H1 (cell line): ENCODE measurements at regions not wholly inside any gene's neighbourhood (a gene's known extent, or its start where the extent isn't known, plus 50 kb on each side); places are given as distances from the start of the nearest gene placed in this dataset.

Source experiments
- BCL11A ChIP-seq, 2 experiments: IDR thresholded peaks; one replicate each; pipeline ENCODE4 v1.6.1; 2011; ENCODE audit warnings: low read depth in 2 of 2, low read length in 2 of 2, mild to moderate bottlenecking in 2 of 2
- BRCA1 ChIP-seq: IDR thresholded peaks from 2 replicates; pipeline ENCODE4 v1.6.1; 2012; ENCODE audit warnings: low read depth, low read length, improper control_type of control experiment
- CHD7 ChIP-seq: fragments of 300-600 bp; sonication (generic); IDR thresholded peaks from 2 replicates; pipeline ENCODE4 v1.7.1; 2012; ENCODE audit warnings: low read length, moderate library complexity, mild to moderate bottlenecking, inconsistent platforms; ENCODE audit not compliant: insufficient replicate concordance
- SRF ChIP-seq: IDR thresholded peaks from 2 replicates; pipeline ENCODE4 v1.6.1; 2011; ENCODE audit warnings: mild to moderate bottlenecking, low read depth, low read length, moderate library complexity
- TCF12 ChIP-seq: IDR thresholded peaks from 2 replicates; pipeline ENCODE4 v1.6.1; 2011; ENCODE audit warnings: low read depth, mild to moderate bottlenecking, low read length

- TF ChIP-seq CHD7 (no peak), BCL11A (IDR thresholded peaks at IDR 0.05; ENCODE audit: low read depth in 2 of 2, low read length in 2 of 2) (no peak), SRF (no peak), BRCA1 (no peak), TCF12 (no peak)
Measured at GRCh38 chr1:109821221-109821669, 57.5 kb upstream of the EPS8L3 start (continued).
